GM19397 (cell line): ENCODE measurements at regions not wholly inside any gene's neighbourhood (a gene's known extent, or its start where the extent isn't known, plus 50 kb on each side); places are given as distances from the start of the nearest gene placed in this dataset.

Source experiments
- ATAC-seq: cut with Tn5 transposase; IDR thresholded peaks from one replicate; pipeline ENCODE4 v1.9.1; 2021; ENCODE audit warnings: mild to moderate bottlenecking, moderate library complexity; ENCODE audit not compliant: unreplicated experiment

- peak; percentile 48 for ATAC-seq
Measured at GRCh38 chr16:73298562-73298961, 250.6 kb upstream of the ZFHX3 start.

DNA sequence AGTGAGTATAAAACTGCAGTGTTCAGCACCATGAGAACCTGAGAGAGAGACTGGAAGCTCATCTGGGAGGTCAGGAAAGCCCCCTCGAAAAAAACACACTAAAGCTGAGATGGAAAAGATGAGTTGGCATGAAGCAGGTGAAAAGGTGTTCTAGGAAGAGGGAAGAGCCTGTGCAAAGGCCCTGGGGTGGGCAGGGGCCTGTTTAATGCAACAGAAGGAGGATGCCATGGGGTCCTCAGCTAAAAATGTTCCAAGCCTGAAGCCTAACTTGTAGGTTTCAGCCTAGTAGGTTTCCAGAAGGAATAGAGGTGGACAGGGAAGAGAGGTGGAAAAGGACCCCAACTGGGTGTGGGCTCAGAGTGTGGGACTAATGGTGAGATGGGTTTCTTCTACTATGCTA lies 242.3 kb upstream of the ZFHX3 start:
- no peak for ATAC-seq

GRCh38 chr16:73289232-73289631 lies 241.3 kb upstream of the ZFHX3 start:
- peak; percentile 89 for ATAC-seq

DNA sequence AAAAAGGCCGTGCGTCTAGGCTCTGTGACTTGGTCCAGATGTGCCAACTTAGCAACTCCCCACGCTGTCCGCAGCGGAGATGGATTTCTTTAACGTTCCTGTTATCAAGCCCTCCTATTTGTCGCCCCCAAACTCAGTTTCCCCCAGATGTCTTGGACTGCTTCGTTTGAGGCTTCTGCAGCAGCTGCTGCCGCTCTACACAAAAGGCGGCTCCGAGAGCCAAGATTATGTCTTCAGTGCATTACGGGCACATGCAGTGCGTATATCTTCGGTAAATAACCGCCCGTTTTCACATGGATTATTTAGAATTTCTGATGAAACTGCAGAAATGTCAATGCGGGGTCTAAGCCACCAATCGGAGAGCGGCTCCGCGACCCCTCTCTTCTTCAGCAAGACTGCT lies 240.6 kb upstream of the ZFHX3 start:
- ATAC-seq: no peak

GRCh38 chr16:73287859-73288405 lies 240.0 kb upstream of the ZFHX3 start:
- no peak for ATAC-seq

DNA sequence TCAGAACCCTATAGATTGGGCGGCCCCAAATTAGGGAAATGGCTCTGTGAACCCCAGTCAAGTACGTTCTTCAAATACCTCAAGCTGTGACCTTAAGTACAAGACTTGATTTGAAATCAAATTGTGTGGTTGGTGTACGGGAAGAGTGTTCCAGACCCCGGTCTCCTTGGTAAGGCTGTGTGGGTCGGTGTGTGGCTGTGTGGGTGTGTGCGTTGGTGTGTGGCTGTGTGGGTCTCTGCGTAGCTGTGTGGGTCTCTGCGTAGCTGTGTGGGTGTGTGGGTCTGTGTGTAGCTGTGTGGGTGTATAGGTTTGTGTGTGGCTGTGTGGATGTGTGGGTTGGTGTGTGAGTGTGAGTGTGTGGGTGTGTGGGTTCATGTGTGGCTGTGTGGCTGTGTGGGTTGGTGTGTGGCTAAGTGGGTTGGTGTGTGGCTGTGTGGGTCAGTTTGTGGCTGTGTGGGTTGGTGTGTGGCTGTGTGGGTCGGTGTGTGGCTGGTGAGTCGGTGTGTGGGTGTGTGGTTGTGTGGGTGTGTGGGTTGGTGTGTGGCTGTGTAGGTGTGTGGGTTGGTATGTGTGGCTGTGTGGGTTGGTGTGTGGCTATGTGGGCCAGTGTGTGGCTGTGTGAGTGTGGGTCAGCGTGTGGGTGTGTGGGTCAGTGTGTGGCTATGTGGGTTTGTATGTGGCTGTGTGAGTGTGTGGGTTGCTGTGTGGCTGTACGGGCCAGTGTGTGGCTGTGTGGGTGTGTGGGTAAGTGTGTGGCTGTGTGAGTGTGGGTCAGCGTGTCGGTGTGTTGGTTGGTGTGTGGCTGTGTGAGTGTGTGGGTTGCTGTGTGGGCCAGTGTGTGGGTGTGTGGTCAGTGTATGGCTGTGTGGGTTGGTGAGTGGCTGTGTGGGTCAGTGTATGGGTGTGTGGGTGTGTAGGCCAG lies 238.7 kb upstream of the ZFHX3 start:
- ATAC-seq: no peak

DNA sequence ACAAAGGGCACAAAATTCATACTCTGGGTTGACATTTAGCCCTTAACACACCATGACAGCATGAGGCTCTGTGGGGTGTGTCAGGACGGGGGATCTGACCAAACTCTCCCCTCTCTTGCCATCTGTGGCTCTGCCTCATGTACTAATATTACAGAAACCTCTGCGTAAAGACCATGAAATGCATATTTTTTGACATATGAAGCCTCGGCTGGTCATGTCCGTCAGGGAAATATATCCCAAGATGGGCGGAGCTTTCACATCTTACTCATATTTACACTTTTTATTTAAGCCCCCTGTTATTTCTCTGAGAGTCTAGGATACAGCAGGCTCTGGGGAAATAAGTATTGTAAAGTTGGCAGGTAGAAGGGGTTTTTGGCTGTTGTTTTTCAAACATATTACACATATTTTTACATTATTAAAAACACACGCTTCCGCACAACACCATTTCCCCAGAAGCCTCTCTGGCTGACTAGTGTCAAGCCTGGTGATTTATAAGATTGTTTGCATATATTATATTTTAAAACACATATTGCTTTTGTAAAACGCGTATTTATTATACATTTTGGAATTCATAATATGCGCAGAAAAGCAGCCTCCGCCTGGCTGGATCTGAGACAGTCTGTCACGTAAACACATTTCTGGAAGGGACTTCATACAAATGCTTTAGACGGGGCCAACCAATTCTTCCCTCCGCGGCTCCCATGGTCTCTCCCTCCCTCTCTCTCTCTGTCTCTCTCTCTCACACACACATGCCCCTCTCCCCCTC lies 237.7 kb upstream of the ZFHX3 start:
- no peak for ATAC-seq

DNA sequence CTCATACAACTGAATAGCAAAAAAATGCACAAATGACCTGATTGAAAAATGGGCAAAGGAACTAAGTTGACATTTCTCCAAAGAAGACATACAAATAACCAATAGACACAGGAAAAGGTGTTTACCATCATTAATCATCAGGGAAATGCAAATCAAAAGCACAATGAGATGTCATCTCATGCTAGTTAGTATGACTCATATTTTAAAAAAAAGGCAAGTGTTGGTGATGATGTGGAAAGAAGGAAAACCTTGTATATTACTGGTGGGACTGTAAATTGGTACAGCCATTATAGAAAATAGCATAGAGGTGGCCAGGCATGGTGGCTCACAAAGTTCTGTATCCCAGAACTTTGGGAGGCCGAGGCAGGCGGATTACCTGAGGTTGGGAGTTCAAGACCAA lies 232.5 kb upstream of the ZFHX3 start:
- no peak for ATAC-seq

DNA sequence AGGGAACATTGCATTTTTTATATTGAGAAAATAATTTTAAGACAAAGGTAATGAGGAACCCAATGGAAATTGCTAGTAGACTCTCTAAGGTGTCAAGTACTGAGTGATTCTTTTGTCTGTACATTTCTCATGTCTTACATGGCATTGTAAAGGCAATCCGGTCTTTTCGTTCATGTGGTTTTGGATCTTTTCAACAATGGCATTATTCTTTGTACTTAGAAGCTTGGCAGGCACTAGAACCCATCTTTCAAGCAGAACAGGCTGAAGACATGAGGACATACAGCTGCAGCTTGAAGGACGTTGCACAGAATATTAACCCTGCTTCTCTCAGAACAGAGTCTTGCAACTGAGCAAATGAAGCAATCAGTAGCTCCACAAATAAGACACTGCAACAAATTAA lies 231.5 kb upstream of the ZFHX3 start:
- ATAC-seq: no peak

GRCh38 chr16:73277071-73277470 lies 229.1 kb upstream of the ZFHX3 start:
- no peak for ATAC-seq

DNA sequence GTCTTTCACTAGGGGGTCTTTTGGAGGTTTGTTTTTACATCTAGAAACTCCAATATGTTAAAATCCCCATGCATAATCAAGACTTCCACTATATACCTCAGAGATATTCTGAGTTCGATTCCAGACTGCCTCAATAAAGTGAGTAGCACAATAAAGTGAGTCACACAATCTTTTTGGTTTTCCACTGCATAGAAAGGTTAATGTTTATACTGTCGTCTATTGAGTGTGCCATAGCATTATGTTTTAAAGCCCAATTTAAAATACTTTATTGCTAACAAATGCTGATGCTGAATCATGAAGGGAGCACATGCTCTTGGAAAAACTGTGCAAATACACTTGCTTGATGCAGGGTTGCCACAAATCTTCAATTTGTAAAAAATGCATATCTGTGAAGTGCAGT lies 227.5 kb upstream of the ZFHX3 start:
- ATAC-seq: no peak

- no peak for ATAC-seq
Measured at GRCh38 chr16:73275024-73275423, 227.1 kb upstream of the ZFHX3 start.

DNA sequence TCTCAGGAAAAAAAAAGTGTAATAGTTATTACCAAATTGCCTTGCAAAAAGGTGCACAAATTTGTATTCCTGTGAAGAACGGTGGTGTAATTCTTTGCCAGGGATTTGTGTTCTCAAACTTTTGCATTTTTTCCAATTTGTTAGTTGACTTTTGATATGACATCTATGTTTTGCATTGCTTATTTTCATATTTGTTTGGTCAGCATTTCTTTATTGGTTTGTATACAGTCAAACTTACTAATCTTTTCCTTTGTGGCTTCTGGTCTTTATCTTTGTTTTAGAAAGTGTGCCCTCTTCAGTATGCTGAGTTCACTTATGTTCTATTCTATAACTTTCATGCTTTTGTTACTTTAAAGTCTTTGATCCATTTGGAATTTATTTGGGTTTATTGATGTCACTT lies 226.2 kb upstream of the ZFHX3 start:
- ATAC-seq: no peak

DNA sequence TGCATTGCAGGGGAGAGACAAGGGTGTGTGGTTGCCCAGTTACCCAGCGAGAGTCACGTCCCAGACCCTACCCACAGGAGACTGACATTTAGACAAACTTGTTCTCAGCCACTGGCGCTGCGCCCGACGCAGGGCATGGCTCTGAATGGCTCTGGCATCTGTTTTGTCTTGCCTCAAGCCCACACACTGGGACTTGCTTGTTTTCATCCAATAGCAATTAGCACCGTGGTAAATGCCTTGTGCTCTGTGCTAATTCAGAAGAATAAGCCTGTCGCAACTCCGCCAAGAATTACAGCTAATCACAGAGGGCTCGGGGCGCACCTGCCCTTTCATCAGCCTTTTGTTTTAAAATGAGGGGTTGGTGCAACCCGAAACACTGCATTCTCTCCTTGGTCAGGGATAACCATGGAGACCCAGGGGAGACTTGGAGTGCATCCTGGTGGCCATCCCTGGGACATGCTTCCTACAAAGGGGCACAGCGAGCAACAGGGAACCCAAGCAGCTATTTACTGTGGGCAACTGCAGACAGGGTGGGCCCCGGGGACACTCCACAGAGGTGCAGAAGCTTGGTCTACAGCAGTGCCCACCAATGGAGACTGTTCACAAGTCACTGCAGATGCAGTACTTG lies 220.6 kb upstream of the ZFHX3 start:
- no peak for ATAC-seq

GRCh38 chr16:73265935-73266334 lies 218.0 kb upstream of the ZFHX3 start:
- no peak for ATAC-seq

DNA sequence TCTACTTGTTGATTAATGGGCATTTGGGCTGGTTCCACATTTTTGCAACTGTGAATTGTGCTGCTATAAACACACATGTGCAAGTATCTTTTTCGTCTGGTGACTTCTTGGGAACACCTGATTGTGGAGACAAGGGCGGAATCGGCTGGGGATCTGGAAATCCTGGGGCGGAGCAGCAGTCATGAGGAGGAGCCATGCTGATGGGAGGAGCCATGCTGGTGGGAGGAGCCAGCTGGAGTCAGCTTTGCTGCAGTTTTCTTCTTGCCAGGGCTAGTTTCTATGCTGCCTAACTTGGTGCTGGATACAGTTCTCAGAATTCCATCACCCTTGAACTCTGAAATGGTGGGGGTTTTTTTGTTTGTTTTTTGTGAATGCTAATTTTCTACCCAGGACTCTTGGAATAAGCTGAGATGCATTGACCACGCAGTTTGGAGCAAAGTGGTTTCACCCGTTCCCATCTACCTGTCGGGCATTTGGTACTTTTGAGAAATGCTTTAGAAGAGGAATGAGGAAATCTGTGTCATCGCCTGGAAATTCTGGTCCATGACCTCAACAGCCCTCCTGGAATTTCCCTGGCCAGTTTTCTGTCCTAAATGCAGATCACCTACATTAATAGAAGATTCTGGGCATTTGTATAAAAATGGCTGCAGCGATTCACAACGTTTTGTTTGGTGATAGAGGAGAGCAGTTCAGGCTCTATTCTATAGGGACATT lies 217.4 kb upstream of the ZFHX3 start:
- ATAC-seq: no peak

DNA sequence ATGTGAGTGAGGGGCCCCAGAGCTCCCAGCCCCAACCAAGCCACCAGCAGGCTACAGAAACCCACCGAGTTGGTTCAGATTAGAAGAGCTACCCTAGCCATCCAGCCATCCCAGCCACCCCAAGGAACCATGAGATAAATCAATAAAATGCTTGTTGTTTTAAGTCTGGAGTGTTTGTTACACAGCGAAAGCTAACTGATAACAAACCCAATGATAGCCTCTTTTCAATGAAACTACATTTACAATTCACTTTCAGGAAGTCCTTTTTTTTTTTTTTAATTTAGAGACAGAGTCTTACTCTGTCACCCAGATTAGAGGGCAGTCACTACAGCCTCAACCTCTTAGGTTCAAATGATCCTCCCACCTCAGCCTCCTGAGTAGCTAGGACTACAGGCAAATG lies 215.0 kb upstream of the ZFHX3 start:
- no peak for ATAC-seq

DNA sequence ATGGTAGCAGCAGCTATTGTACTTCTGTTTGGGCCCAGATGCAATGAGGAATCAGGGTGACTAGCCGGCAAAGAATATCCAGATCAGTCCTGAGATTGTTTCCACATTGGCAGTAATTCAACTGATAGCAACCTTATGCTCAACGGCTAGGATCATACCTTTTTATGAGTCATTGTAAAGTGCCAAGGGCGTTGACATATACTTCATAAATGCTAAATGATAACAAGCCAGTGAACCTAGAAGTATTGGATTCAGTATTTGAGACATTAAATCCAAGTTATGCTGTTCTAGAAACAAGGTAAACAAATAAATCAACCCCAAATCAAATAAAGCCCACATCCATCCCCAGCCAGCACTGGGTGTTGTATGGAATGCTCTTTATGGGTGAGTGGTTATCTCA lies 207.1 kb upstream of the ZFHX3 start:
- no peak for ATAC-seq

DNA sequence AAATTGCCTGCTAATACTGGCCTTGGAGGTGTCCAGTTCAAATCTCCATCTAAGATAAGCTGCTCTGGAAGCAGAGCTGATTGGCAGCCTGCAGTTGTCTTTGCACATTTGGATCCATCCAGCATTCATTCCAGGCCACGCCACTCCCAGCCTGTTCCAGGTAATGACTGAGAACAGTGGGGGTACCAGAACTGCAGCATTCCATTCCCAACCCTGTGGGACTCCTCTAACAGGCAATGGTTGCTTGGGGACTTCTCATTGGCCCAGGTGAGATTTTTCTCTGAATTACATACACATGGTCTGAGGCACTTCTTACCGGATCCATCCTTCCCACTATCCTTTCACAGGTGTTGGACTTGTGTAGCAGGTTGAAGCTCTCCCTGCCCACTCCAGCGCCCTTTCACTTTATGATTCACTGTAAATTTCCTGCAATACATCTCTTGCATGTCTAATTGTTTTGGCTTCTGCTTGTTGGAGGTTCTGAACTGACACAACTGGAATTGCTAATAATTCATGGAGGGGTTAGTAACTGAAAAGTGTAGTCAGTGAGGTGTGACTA lies 206.1 kb upstream of the ZFHX3 start:
- no peak for ATAC-seq

DNA sequence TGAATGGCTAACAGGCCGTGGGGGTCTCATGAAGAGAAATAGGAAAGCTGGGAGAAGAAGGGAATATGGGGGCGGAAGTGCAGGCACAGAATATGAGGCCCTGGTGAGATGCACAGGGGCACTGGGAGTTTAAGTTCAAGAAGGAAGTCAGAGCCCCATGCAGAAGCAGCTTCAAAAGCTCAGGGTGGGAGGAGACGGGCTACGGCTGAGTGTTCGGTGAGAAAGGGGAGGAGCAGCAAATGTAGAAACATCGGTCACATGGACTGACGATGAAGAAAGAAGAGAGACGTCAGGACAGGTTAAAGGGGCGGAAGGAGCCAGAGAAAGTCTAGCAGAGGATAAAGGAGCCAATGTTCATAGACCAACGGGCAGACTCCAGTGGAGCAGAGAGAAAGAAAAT lies 204.5 kb upstream of the ZFHX3 start:
- no peak for ATAC-seq

GRCh38 chr16:73251608-73252007 lies 203.7 kb upstream of the ZFHX3 start:
- ATAC-seq: no peak
